22Rv1 (cell line): ENCODE measurements at regions not wholly inside any gene's neighbourhood (a gene's known extent, or its start where the extent isn't known, plus 50 kb on each side); places are given as distances from the start of the nearest gene placed in this dataset.

ENCODE experiments used
- H3K27ac ChIP-seq: fragments of 450-650 bp; 2 replicates; pipeline ENCODE4 v1.5.1; 2017
- CTCF ChIP-seq: fragments of 450-650 bp; IDR thresholded peaks from 2 replicates; pipeline ENCODE4 v1.5.1; 2017; ENCODE audit warnings: mild to moderate bottlenecking
- ZFX ChIP-seq: fragments of 450-650 bp; IDR thresholded peaks from 2 replicates; pipeline ENCODE4 v1.6.1; 2017; ENCODE audit warnings: antibody characterized with exemption, borderline replicate concordance

- TF ChIP-seq ZFX (no peak), CTCF (no peak)
- H3K27ac ChIP-seq, result no peak overlapping the region
Measured at GRCh38 chr12:80045594-80045993, 53.7 kb upstream of the OTOGL start.

DNA sequence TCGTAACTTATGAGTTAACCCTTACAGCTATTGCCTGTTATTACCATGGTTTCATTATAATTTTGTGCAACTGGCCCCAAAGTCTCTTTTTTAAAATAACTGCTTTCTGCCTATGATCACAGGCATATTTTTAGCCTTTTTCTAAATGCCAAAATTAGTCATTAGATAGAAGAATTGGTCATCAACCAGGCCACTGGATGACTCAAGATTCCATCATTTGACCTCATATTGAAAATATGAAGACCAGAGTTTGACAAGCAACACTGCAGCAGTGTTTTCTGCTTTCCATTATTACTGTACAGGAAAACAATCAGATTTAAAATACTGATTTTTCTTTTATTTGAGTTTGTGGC lies 54.7 kb upstream of the OTOGL start:
- TF ChIP-seq CTCF, result no peak
- no peak overlapping the region for H3K27ac ChIP-seq

DNA sequence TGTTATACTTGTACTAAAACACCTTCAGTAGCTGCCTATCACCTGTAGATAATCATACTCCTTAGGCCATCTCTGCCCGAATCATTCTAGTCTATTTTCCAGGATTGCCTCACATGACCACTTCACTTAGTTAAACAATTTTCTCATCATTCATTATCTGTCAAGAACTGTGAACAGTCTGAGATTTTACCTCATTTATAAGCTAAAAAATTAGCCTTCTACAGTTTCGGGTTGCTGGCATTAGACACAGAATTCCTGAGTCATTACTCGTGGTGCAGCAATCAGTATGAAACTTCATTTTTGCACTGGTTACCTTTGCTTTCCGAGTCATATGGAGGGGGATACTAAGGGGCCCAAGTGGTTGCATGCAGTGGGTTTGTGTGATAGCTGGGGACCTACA lies 57.6 kb upstream of the OTOGL start:
- no peak overlapping the region for H3K27ac ChIP-seq
- TF ChIP-seq ZFX (no peak), CTCF (no peak)

- no peak overlapping the region for H3K27ac ChIP-seq
- no peak for TF ChIP-seq ZFX
- no peak for TF ChIP-seq CTCF
Measured at GRCh38 chr12:80041071-80041470, 58.3 kb upstream of the OTOGL start.

- TF ChIP-seq ZFX (no peak), CTCF (no peak)
- H3K27ac ChIP-seq, result no peak overlapping the region
Measured at GRCh38 chr12:80040075-80040738, 59.1 kb upstream of the OTOGL start.

- no peak overlapping the region for H3K27ac ChIP-seq
- no peak for TF ChIP-seq ZFX
- no peak for TF ChIP-seq CTCF
Measured at GRCh38 chr12:80038062-80038560, 61.2 kb upstream of the OTOGL start.

- no peak overlapping the region for H3K27ac ChIP-seq
- no peak for TF ChIP-seq ZFX
- TF ChIP-seq CTCF, result no peak
Measured at GRCh38 chr12:80033448-80033847, 65.9 kb upstream of the OTOGL start.
